ENCODE measurements at regions not wholly inside any gene's neighbourhood (a gene's known extent, or its start where the extent isn't known, plus 50 kb on each side); places are given as distances from the start of the nearest gene placed in this dataset.
A peak's percentile ranks its signal among the peaks of the same experiment; 100 is the strongest.
"Not testable (repeated sequence)": the region's sequence is repeated elsewhere in the genome, so short reads cannot be mapped to it uniquely, and the experiment has no call there.

- not testable (repeated sequence) for DNase-seq (ENCODE audit: low read depth)
Measured at GRCh38 chr15:44849701-44850403, 106.6 kb upstream of the TERB2 start.

GRCh38 chr15:44853304-44853950, 103.1 kb upstream of the TERB2 start:
- DNase-seq (ENCODE audit: low read depth), result peak; percentile 49

- DNase-seq (ENCODE audit: low read depth), result not testable (repeated sequence)
Measured at GRCh38 chr15:44854696-44855095, 101.8 kb upstream of the TERB2 start.

- DNase-seq (ENCODE audit: low read depth), result not testable (repeated sequence)
Measured at GRCh38 chr15:44856284-44856683, 100.2 kb upstream of the TERB2 start.

- not testable (repeated sequence) for DNase-seq (ENCODE audit: low read depth)
Measured at GRCh38 chr15:44857164-44857710, 99.2 kb upstream of the TERB2 start.

DNA sequence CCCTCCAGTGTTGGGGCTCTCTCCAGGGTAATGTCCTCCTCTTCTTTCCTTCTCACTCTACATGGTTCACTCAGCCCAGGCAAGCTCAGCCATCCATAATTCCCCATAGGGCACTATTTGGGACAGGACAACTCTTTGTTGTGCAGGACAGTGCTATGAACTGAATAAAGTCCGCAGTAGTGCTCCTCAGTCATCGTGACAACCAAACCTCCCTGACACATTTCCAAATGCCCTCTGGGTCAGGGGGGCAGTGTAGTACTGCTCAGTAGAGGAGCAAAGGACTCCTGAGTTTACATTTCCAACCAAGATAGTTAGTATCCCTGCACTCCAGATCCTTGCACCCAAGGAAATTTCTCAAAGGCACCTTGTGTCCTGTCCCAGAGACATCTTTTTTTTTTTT, 97.4 kb upstream of the TERB2 start:
- DNase-seq (ENCODE audit: low read depth), result not testable (repeated sequence)

DNA sequence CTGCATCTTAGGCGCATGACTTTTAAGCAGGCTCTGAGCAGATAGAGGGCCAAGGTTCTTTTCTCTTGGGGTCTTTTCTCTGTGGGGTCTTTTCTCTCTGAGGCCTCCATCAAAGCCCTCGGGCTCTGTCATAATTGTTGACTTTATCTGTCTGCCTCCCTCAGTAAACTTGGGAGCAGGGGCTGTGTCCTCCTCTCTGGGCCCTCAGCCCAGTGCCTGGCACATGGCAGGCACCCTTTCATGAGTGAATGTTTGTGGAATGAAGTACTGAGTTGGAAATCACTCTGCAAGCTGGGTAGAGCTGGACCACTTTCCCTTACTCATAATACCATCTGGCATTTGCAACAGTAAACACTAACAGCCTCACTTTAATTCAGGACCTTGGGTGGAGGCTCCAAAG, 96.3 kb upstream of the TERB2 start:
- not testable (repeated sequence) for DNase-seq (ENCODE audit: low read depth)

DNA sequence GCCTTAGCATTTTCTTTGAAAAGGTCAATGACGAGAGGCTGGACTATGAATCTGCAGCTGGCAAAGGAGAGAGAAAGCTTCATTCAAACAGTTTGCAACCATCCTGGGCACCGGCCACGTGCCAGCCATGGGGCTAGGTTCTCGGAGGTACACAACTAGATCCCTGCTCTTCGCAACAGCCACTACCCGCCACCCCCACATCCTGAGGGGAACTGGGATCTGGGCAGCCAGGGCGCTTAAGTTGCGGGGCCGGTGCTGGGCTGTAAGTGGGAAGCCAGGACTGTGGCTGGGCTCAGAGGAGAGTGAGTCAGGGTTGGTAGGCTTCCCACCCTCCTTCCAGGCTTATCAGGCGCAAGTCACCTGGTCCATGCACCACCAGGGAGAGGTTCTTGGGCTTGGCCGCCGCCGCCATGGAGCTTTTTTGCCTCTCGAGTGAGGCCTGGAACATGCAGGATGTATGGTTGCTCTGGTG, 95.0 kb upstream of the TERB2 start:
- no peak for DNase-seq (ENCODE audit: low read depth)

GRCh38 chr15:44861917-44862316, 94.6 kb upstream of the TERB2 start:
- no peak for DNase-seq (ENCODE audit: low read depth)

GRCh38 chr15:44862866-44863265, 93.6 kb upstream of the TERB2 start:
- DNase-seq (ENCODE audit: low read depth), result not testable (repeated sequence)

DNA sequence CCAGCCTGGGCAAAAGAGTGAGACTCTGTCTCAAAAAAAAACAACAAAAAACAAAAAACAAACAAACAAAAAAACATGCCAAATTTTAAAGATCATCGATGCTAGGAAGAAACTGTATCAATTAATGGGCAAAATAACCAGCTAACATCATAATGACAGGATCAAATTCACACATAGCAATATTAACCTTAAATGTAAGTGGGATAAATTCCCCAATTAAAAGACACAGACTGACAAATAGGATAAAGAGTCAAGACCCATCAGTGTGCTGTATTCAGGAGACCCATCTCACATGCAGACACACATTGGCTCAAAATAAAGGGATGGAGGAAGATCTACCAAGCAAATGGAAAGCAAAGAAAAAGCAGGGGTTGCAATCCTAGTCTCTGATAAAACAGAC, 88.4 kb upstream of the TERB2 start:
- not testable (repeated sequence) for DNase-seq (ENCODE audit: low read depth)

GRCh38 chr15:44870125-44870524, 86.4 kb upstream of the TERB2 start:
- DNase-seq (ENCODE audit: low read depth), result not testable (repeated sequence)

DNA sequence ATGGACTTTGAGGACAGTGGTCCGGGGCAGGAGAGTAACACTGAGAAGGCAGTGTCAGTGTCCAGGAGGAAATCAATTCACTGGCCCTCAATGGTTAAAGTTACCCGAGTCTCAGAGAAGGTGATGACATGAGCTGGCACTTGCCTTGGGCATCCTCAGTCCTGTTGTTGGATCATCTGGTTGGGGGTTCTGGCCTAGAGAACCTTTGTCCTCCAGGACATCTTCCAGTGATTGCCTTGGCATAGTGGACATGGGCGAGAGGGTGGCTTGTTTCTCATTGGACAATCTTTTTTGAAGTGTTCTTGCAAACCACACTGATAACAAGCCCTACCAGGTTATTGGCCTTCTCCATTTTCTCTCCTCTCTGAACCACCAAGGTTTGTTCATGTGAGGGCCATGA, 83.4 kb upstream of the TERB2 start:
- no peak for DNase-seq (ENCODE audit: low read depth)

DNA sequence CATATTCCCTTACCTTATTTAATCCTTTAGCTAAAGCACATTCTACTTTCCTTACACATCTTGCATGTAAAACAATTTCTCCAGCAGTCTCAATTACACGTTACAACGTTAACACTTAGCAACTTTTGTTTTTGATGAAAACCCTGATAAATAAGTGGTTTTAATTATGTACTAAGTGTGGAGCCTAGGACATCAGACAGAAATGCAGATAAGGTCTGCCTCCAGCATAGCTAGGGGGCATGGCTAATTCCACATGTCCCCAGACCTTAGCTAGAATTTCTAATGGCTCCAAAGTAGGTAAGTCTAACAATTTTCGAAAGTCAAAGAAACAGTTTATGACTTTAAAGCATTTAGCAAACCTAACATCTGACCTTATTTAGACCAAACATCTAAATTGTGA, 77.4 kb upstream of the TERB2 start:
- DNase-seq (ENCODE audit: low read depth), result no peak

GRCh38 chr15:44882499-44882968, 74.0 kb upstream of the TERB2 start:
- DNase-seq (ENCODE audit: low read depth), result peak; percentile 6

DNA sequence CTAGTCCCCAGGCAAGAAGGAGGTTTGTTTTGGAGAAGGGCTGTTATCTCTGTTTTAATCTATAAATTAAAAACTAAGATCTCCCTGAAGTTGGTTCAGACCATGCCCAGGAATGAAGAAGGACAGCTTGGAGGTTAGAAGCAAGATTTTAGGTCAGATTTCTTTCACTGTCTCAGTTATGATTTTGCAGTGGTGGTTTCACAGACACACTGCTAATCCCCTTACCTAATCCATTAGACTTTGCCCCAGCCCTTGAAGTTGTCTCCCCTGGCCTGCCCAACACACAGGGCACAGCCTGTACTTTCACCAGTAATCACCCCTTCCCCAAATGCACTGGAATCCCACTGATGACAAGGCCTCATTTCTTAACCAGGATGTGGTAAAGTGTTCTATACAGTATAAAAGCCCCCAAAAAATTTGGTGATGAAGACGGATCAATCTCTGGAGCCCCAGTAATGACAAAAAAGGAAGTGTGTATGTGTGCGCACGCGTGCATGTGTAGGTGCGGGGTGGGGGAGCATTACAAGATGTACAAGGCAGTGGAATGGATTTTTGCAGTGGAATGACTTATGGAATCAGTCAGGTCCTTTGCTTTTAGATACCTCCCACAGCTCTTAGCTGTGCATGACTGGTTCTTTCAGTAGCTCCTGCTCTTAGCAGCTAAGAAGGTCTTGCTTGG, 73.1 kb upstream of the TERB2 start:
- DNase-seq (ENCODE audit: low read depth), result no peak

DNA sequence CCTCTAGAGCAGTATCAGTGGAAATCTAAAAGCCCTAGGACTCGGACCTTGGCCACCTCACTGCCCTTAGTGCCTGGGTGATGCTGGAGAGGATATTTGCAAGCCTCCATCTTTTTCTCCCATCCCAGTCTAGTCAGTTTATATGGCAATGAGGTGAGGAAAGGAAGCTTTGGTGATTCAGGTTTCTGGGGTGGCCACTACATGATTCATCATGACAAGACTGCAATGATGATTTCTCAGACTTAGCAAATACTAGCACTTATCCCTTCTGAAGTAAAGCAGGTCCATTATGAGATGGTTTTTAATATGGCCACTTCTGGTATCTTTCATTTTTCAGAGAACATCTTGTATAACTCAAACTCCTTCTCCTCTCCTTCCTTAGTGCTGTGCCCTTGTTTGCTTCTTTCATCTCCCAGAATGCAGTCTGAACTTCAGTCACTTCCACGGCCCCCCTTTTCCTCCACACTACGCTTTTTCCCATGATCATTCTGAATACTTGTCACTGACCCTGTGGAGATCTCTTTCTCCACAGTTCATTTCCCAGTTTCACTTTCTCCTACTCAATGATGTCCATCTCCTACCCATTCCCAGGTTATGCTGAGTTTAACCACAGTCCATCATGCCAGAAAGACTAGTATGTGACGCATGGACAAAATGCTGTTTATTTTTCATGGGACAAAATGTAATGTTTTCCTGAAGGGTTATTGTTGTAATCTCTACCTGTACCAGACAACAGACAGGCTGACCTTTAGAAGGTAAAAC, 57.4 kb upstream of the TERB2 start:
- not testable (repeated sequence) for DNase-seq (ENCODE audit: low read depth)

GRCh38 chr15:44899775-44900174, 56.7 kb upstream of the TERB2 start:
- DNase-seq (ENCODE audit: low read depth), result not testable (repeated sequence)

DNA sequence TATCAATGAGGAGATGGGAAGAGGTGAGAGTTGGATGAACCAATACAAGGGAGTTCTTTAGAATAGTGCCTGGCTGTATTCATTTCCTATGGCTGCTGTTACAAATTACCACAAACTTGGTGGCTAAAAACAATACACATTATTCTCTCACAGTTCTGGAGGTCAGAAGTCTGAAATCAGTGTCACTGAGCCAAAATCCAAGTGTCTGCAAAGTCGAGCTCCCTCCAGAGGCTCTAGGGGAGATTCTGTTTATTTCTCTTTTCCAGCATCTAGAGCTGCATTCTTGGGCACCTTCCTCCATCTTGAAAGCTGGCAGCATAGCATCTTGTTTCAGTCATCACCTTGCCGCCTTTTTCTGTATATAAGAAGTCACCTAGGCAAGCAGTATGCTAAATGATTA, 55.7 kb upstream of the TERB2 start:
- DNase-seq (ENCODE audit: low read depth), result not testable (repeated sequence)

DNA sequence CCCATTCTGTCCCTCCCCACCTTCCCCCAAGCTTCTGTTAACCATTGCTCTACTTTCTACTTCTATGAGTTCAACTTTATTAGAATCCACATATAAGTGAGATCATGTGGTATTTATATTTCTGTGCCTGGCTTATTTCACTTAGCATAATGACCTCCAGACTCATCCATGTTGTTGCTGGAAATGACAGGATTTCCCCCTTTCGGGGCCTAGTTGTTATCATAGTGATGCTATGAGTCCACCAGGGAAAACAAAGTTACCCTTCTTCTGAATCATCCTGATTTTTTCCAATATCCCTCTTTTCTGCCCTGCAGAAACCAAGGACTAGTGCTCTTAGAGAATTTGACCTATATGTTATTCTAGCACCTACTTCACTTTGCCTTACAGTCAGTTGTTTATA, 53.2 kb upstream of the TERB2 start:
- not testable (repeated sequence) for DNase-seq (ENCODE audit: low read depth)

DNA sequence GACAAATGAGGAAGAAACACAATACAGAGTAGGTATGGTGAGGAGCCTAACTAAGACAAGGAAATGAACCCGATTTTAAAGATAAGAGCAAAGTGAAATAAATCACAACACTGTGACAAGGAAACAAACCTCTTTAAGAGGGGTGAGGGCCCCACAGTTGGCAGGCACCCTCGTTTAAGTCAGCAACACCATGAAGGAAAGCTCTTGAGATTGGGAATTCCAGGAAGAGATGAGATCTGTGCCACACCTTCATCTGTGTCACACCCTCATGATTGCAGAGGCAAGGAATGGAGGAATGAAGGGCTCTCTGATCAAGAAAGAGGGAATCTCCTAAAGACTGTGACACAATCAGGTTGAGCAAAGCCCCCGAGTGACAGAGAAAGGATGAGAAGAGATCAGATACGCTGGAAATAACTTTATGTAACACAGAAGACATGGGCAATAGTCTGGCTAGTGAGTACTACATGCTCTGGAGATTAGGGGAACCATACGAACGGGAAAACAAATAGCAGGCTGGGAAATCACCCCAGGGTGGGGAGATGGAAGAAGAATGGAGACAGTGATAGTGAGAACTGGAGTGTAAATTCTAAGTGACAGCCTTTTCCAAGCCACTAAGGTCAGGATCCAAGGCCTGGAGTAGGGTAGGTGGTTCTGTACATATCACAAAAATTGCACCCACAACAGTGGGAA, 51.7 kb upstream of the TERB2 start:
- DNase-seq (ENCODE audit: low read depth), result not testable (repeated sequence)

Data from activated T-helper 9 cell treated with anti-CD3 and anti-CD28 coated beads, Interleukin-2, amount 50 U/mL, for 16 hours (primary cell).